Bronchial epithelial cell (primary cell): ENCODE measurements at regions not wholly inside any gene's neighbourhood (a gene's known extent, or its start where the extent isn't known, plus 50 kb on each side); places are given as distances from the start of the nearest gene placed in this dataset.
A peak's percentile ranks its signal among the peaks of the same experiment; 100 is the strongest.
"Not testable (repeated sequence)": the region's sequence is repeated elsewhere in the genome, so short reads cannot be mapped to it uniquely, and the experiment has no call there.

Source experiments
- DNase-seq: peaks from one replicate; pipeline ENCODE4 v3.0.0-alpha.2; 2010; ENCODE audit warnings: low read depth
- FAIRE-seq: peaks from 2 replicates; lab custom pipeline; 2011; peaks lifted over from hg19 to GRCh38; lab: Jason Lieb, UNC
- H3K27me3 ChIP-seq: 2 replicates; pipeline ENCODE4 v1.5.1; 2011; ENCODE audit warnings: low read length; ENCODE audit not compliant: control insufficient read depth, insufficient read depth
- H3K36me3 ChIP-seq: 2 replicates; pipeline ENCODE4 v1.5.1; 2011; ENCODE audit warnings: low read length; ENCODE audit not compliant: control insufficient read depth, insufficient read depth
- H3K4me3 ChIP-seq: 2 replicates; pipeline ENCODE4 v1.5.1; 2011; ENCODE audit warnings: mild to moderate bottlenecking, low read depth, low read length, control low read depth
- CTCF ChIP-seq: IDR thresholded peaks from 2 replicates; pipeline ENCODE4 v1.5.1; 2011; ENCODE audit warnings: mild to moderate bottlenecking, moderate library complexity, low read length, control low read depth, inconsistent platforms; ENCODE audit not compliant: insufficient read depth, severe bottlenecking

- no peaks in the 10 kb centered on the region for H3K27me3 ChIP-seq
- no peak overlapping the region for H3K4me3 ChIP-seq
- DNase-seq, result peak; percentile 22
- no peak for FAIRE-seq
- H3K36me3 ChIP-seq, result no peaks in the 10 kb centered on the region
- no peak for TF ChIP-seq CTCF
Observed at GRCh38 chrX:125444659-125445058, 125.0 kb downstream of the TEX13C start.

- DNase-seq, result no peak
- FAIRE-seq, result no peak
- H3K36me3 ChIP-seq, result no peaks in the 10 kb centered on the region
Observed at GRCh38 chrX:125475482-125475881, 155.8 kb downstream of the TEX13C start.

GRCh38 chrX:125492439-125492838 lies 172.8 kb downstream of the TEX13C start:
- Histone ChIP-seq H3K36me3 (no peaks in the 10 kb centered on the region), H3K4me3 (no peak overlapping the region), H3K27me3 (no peaks in the 10 kb centered on the region)
- no peak for DNase-seq
- no peak for TF ChIP-seq CTCF
- FAIRE-seq, result no peak

More at GRCh38 chrX:125475482-125475881, 155.8 kb downstream of the TEX13C start:
- Histone ChIP-seq H3K4me3 (no peak overlapping the region), H3K27me3 (no peaks in the 10 kb centered on the region)
- TF ChIP-seq CTCF, result no peak

- not testable (repeated sequence) for H3K27me3 ChIP-seq, H3K4me3 ChIP-seq, H3K36me3 ChIP-seq, FAIRE-seq
- peak; percentile 23 for DNase-seq
Observed at GRCh38 chrX:125493004-125493403, 173.3 kb downstream of the TEX13C start.

GRCh38 chrX:125497667-125498066 lies 178.0 kb downstream of the TEX13C start:
- Histone ChIP-seq H3K4me3 (no peak overlapping the region), H3K27me3 (no peaks in the 10 kb centered on the region), H3K36me3 (no peaks in the 10 kb centered on the region)
- DNase-seq (no peak), FAIRE-seq (no peak)
- TF ChIP-seq CTCF, result no peak

- DNase-seq, result no peak
- no peak for FAIRE-seq
- Histone ChIP-seq H3K36me3 (no peaks in the 10 kb centered on the region), H3K27me3 (no peaks in the 10 kb centered on the region), H3K4me3 (no peak overlapping the region)
- TF ChIP-seq CTCF, result no peak
Observed at GRCh38 chrX:125503769-125504168, 184.1 kb downstream of the TEX13C start.
